Left kidney (tissue), 1 donor: ENCODE measurements at regions not wholly inside any gene's neighbourhood (a gene's known extent, or its start where the extent isn't known, plus 50 kb on each side); places are given as distances from the start of the nearest gene placed in this dataset.
"Not testable (repeated sequence)": the region's sequence is repeated elsewhere in the genome, so short reads cannot be mapped to it uniquely, and the experiment has no call there.

Experiments
- DNase-seq: peaks from one replicate; pipeline ENCODE4 v3.0.0-alpha.2; 2013

DNA sequence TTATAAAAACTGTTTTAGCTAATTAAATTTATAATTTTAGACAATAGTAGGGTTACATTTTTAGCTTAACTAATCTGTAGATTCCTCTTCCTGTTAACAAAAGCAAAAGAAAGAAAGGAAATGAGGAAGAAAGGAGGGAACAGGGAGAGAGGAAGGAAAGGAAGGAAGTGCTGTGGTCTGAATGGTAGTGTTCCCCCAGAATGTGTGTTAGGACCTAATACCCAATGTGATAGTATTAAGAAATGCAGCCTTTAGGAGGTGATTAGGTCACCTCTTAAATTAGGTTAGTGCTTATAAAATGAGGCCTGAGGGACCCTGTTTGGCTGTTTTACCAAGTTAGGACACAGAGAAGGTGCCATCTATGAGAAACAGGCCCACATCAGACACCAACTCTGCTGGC is 136.9 kb upstream of the SAMSN1 start:
- DNase-seq = no peak

DNA sequence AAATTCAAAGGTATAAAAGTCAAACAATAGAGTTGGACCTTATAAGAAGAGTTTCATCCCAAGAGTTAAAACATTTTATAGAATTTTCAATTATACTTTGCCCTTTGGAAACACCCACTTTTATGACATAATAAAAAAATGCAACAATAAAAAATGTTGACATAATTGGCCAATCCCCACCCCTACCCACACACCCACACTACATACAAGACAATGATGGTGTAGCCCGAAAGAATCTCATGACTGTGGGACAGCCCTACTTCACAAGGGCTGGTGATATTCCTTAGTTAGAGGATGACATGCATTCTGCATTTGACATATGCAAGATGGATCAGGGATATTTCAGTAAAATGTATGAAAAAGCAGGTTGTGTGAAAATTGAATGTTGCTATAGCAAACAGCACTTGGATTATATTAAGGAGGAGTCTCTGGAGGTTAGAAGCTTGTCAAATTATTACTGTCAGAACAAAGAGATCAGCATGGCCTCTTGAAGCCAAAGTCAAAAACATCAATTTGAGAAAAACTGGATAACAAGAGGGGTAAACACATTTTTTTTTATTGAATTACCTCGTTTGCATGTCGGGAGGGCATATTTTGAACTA is 133.0 kb upstream of the SAMSN1 start:
- DNase-seq = no peak

DNA sequence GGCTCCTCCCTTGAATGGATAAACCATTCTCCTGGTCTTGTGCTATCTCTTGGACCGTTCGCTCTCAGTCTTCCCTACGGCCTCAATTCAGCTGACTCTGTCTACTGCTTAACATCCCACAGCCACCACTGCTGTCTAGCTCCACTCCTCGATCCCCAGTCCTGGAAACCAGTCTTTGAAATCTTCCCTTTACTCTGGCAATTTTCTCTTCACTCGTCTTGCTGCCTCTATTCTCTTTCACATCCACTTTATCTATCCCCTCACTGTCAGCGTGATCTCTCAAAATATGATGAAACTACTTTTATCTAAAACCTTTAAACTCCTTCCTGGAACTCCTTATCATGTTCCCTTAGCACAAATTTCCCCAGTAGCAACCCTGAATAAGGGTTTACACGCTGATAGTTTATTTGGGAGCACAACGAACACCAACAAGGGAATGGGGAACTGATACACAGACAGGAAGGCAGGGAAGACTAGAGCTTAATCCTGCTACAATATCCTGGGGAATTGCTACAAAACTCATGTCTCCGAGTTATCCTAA is 131.6 kb upstream of the SAMSN1 start:
- DNase-seq = no peak

DNA sequence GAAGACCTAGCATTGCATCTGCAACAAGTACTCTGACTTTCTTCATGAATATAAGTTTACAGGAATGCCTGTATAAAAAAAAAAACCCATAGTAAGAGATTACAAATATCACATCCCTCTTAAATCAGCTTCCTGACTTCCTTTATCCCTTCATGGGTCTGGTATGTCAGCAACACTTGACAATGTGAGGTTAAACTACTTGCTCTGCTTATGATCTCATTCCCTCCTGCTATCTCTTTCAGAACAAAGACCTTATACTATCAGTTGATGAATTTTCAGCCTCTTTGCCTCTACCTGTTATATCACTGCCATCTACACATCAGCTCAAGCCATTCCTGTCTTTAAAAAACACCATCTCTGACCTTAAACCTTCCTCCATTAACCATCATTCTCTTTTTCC is 130.9 kb upstream of the SAMSN1 start:
- no peak for DNase-seq

DNA sequence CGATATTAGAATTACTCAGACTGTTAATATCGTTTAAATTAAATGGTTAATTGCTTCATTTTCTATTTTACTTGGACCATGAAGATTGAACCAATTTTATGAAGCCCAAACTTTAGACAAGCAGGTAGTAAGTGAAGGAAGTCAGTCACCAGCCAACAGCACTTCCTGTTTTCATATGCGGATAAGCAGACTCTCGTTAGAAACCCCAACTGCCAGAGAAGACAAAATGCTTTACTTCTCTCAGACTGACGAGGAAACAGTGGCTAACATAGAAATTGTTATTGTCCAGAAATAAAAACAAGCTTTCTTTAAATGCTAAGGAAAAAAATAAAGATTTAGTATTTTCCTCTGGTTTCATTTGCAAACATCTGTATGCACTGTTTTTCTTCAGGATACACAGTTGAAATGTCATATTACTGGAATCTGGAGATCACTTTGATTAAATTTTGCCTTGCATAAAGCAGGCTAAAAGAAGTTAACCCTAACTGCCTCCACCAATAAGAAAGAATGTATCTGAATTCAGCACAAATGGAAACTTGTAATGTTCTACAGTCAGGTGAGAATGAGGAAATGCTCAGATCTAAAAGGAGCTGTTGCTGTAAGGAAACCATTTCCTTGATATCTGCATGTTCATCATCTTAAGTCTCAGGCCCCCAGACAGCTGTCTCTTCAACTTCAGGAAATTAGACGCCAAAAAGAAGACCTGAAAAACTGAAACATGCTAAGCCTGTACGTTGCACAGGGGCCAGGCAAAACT is 129.8 kb upstream of the SAMSN1 start:
- DNase-seq = no peak

DNA sequence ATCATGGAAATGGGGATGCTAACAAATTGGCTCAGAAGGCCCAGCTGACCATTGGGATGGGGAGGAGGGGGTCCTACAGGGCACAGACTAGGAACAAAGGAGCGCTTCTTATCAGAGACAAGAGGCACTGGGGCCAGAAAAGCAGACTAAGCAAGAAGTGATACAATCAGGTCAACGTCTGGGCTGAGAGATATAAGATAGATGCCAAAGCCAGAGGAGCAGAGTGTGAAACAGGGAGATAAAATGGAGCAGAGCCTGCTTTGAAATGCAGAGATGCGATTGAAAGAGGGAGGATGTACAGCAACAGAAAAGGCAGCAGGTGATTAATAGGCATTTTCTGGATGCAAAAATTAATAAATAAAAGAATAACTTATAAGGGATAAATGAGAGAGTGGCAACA is 127.5 kb upstream of the SAMSN1 start:
- DNase-seq = no peak

DNA sequence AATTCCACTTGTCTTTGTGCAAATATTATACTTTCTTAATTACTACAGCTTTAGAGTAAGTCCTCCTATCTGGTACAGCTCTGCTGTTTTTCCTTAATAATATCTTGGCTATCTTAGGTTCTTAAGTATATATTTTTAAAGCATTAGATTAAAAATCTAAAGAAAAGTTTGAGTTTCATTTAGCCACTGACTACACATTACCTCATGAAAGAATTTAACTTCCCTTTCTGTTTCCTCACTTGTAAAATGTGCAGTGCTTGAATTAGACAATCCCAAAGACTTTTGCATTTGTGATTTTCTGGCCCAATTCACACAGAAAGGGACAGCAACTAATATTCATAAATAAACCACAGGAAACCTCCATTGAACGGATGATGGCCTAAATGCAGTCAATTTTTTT is 126.4 kb upstream of the SAMSN1 start:
- no peak for DNase-seq

DNA sequence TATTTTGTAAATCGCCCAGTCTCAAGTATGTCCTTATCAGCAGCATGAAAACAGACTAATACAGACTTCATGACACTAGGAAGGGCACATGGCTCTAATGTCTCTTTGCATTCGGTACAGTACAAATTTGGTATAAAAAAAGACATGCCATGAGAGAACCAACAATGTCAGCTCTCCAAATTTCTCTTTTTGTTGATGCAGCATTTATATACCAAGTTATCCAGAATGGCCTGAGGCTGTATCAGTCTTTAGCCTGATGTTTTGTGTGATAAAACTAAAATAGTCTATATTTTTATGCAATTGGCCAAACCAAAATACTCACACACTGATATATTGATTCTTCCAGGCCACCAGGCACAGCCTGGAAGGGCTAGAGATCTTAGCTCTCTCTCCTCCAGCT is 124.3 kb upstream of the SAMSN1 start:
- DNase-seq = no peak

DNA sequence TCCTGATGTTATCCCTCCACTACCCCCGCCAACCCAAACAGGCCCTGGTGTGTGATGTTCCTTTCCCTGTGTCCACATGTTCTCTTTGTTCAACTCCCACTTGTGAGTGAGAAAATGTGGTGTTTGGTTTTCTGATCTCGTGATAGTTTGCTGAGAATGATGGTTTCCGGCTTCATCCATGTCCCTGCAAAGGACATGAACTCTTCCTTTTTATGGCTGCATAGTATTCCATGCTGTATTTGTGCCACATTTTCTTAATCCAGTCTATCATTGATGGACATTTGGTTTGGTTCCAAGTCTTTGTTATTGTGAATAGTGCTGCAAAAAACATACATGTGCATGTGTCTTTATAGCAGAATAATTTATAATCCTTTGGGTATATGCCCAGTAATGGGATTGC is 123.0 kb upstream of the SAMSN1 start:
- not testable (repeated sequence) for DNase-seq

- no peak for DNase-seq
These were observed 111.3 kb upstream of the SAMSN1 start for GRCh38 chr21:14657241-14658008.

GRCh38 chr21:14646893-14647292 is 100.8 kb upstream of the SAMSN1 start:
- no peak for DNase-seq

DNA sequence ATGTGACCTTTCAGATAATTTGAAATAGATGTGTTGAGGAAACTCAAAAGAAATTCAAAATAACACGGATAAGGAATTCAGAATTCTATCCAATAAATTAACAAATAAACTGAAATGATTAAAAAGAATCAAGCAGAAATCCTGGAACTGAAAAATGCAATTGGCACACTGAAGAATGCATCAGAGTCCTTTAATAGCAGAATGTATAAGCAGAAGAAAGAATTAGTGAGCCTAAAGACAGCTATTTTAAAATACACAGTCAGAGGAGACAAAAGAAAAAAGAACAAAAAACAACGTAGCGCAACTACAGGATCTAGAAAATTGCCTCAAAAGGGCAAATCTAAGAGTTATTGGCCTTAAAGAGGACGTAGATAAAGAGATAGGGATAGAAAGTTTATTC is 99.6 kb upstream of the SAMSN1 start:
- no peak for DNase-seq

GRCh38 chr21:14632359-14632758 is 86.2 kb upstream of the SAMSN1 start:
- DNase-seq = no peak

GRCh38 chr21:14630556-14631069 is 84.5 kb upstream of the SAMSN1 start:
- DNase-seq = no peak

DNA sequence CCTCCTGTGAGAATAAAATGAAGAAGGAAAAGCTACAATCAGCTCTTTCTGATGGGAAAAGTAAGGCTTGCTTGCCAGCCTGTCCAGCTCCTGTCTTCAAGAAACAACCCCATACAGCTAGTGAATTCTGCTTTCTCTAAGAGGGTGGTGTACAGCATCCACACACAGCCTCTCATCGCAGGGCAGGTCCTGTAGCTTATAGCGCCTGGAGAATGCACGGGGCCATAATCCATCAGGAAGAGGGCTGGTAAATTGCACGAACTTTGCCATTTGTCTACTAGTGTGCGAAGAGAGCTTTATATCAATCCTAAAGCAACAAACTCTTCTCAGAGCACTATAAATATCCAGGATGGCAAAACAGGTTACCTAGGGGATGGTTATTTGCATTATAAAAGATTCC is 83.3 kb upstream of the SAMSN1 start:
- DNase-seq = no peak

DNA sequence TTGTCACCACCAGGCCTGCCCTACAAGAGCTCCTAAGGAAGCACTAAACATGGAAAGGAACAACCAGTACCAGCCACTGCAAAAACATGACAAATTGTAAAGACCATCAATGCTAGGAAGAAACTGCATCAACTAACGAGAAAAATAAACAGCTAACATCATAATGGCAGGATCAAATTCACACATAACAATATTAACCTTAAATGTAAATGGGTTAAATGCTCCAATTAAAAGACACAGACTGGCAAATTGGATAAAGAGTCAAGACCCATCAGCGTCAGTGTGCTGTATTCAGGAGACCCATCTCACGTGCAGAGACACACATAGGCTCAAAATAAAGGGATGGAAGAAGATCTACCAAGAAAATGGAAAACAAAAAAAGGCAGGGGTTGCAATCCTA is 77.0 kb upstream of the SAMSN1 start:
- DNase-seq = not testable (repeated sequence)

GRCh38 chr21:14620152-14620551 is 74.0 kb upstream of the SAMSN1 start:
- no peak for DNase-seq

DNA sequence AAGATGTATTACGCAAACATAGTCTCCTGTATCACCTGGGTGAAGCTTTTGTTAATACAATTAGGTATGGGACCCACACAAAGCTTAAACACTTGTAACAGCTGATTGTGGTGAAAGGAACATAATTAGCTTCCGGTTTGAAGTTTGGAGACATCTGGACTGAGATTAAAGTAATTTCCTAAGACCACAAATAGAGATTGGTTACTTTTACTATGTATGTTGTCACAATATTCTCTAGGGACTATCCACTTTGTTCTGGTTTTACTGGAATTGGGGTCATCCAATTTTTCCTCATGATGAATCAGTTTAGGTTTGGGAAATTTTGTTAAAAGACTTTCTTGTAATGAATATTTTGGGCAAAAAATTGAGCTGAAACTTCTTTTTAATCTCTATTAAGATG is 71.8 kb upstream of the SAMSN1 start:
- DNase-seq = no peak

- no peak for DNase-seq
These were observed 70.9 kb upstream of the SAMSN1 start for GRCh38 chr21:14617040-14617393.

DNA sequence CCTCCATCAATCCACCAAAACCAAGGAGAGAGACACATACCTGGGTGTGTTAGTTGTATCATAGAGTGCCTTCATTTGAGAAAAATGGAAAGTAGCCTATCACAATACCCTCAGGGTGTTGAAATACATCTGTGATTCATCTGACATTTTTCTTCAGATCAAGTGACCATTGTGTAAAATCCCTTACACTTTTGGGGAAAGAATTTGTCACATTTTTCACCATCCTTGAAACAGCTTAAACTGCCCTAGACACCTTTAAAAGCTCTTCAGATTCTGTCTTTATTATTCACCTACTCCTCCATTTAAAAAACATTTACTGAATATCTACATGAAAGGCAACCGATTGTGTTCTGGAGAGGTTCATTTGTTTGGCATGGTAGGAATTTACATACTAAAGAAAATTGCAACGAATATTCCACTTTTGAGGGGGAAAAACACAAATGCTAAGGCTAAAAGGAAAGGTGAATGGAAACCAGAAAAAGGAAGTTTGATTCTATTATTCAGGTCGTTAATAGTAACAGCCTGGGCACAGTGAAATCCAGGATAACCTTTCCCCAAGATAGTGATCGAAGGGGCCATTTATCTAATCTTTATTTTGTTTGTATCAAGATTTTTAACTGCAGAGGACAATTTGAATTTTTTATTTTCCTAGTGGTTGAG is 70.4 kb upstream of the SAMSN1 start:
- DNase-seq = no peak

DNA sequence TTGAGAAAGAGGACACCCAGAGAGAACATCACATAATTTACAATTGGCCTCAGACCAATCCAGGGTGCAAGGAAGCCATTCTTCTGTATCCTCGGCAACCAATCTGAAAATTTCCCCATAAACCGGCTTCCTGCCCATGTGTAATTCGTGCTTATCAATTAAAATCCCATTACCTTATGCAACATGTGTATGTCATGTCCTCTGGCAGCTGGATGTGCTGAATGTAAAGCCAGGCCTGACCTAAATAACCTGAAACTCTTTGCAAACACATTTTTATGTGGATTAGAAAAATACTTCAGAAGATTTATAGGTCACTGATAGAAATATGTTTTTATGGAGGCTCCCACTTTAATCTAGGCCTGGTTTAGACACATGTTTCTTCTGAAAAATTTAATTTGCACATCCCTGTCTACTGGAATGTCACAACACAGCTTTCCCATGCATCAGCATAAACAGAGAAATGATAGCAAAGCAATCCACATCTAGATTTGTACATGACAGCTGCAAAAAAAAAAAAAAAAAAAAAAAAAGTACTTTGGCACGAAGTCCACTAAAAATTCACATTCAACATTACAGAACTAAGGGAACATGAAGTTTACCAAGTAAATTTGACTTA is 69.4 kb upstream of the SAMSN1 start:
- DNase-seq = no peak

- no peak for DNase-seq
These were observed 68.2 kb upstream of the SAMSN1 start for GRCh38 chr21:14614287-14614686.
